ENCODE measurements at regions not wholly inside any gene's neighbourhood (a gene's known extent, or its start where the extent isn't known, plus 50 kb on each side); places are given as distances from the start of the nearest gene placed in this dataset.

DNA sequence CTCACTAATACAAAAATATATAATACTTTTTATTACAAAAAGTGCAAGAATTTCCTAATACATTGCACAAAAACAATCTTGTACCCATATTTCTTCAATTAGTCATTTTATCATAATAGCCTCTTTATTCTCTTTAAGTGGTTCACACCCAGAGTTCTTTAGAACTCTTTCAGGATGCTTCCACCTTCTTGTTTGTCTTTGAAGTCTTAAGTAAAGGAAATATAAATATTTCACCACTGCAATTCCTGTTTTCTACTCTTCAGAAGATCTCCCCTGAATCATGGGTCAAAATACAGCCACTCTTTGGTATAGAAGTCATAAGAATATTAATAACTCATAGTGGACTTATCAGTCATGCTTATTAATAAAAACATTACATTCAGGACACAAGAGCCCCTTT is 293.0 kb downstream of the ATPSCKMT start:
- TF ChIP-seq, protein P1, sequence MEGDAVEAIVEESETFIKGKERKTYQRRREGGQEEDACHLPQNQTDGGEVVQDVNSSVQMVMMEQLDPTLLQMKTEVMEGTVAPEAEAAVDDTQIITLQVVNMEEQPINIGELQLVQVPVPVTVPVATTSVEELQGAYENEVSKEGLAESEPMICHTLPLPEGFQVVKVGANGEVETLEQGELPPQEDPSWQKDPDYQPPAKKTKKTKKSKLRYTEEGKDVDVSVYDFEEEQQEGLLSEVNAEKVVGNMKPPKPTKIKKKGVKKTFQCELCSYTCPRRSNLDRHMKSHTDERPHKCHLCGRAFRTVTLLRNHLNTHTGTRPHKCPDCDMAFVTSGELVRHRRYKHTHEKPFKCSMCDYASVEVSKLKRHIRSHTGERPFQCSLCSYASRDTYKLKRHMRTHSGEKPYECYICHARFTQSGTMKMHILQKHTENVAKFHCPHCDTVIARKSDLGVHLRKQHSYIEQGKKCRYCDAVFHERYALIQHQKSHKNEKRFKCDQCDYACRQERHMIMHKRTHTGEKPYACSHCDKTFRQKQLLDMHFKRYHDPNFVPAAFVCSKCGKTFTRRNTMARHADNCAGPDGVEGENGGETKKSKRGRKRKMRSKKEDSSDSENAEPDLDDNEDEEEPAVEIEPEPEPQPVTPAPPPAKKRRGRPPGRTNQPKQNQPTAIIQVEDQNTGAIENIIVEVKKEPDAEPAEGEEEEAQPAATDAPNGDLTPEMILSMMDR (IDR thresholded peaks at IDR 0.05) = no peak

DNA sequence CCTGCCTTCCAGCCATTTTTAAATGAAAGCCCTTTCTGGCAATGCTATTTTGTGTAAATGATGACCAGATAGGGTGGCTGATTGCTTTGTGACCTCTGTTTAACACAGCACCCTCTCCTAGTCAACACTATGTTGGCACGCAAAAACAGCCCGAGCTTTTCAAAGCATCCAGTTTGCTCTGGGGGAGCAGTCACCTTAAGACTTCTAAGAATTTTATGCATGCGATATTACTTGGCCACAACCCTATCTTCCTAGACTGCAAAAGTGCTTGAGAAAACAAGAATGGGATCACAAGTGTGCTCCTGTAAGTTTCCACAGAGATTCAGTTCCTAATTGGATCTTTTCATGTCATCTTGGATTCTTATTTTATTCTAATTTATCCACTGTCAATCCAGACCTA is 294.1 kb downstream of the ATPSCKMT start:
- TF ChIP-seq, protein P1 (IDR thresholded peaks at IDR 0.05) = no peak

GRCh38 chr5:9954869-9955268 is 294.8 kb downstream of the ATPSCKMT start:
- TF ChIP-seq, protein P1 (IDR thresholded peaks at IDR 0.05) = no peak

DNA sequence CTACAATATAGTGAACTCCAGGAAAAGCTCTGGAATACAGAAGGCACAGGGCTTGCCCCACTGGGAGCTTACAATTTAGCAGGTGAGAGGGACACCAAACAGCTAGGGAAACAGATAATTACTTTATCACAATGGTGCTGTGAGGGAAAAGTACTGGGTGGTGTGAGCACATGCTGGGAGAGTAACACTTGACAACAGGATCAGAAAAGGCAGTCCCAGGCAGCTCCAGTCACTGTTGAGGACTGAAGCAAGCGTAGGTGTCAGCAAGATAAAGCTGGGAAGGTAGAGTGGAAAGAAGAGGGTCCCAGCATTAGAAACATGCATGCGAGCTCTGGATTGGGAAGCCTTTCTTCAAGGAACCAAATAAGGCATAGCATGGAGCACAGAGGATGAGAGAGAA is 296.0 kb downstream of the ATPSCKMT start:
- TF ChIP-seq, protein P1 (IDR thresholded peaks at IDR 0.05) = no peak

- TF ChIP-seq, protein P1 (IDR thresholded peaks at IDR 0.05) = no peak
Measured at GRCh38 chr5:9951865-9952516, 297.7 kb downstream of the ATPSCKMT start.

- TF ChIP-seq, protein P1 (IDR thresholded peaks at IDR 0.05) = no peak
Measured at GRCh38 chr5:9947944-9948343, 301.7 kb downstream of the ATPSCKMT start.

- TF ChIP-seq, protein P1 (IDR thresholded peaks at IDR 0.05) = no peak
Measured at GRCh38 chr5:9947225-9947714, 302.4 kb downstream of the ATPSCKMT start.

DNA sequence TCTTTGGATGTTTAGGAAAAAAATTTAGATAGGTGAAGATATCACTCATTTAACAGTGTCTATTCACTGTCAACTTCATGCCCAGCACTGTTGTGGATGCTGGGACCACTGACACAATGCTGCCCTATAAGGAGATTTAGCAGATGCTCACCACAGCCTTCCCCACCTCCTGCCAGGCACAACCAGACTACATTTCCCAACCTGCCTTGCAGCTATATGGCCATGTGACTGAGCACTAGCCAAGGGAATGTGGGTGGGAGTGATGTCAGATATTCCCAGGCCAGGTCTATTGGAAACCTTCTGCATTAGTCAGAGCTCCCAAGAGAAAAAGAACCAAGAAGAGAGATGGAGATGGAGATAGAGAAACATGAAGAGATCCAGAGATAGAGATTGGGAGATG is 302.6 kb upstream of the TAS2R1 start:
- TF ChIP-seq, protein P1 (IDR thresholded peaks at IDR 0.05) = no peak

All from LNCAP (cell line).